H1 (cell line): ENCODE measurements at regions not wholly inside any gene's neighbourhood (a gene's known extent, or its start where the extent isn't known, plus 50 kb on each side); places are given as distances from the start of the nearest gene placed in this dataset.

Experiments used
- CTCF ChIA-PET: fragments of 300-600 bp; sonication (Branson Sonifier 250); formaldehyde crosslinking; loops from one replicate; lab custom pipeline; 2021; ENCODE audit not compliant: partially characterized antibody; lab: Charles Lee
- POLR2A ChIA-PET: fragments of 300-600 bp; sonication (Branson Sonifier 250); formaldehyde crosslinking; loops from one replicate; lab custom pipeline; 2021; ENCODE audit warnings: inconsistent platforms; ENCODE audit not compliant: partially characterized antibody; lab: Charles Lee
- DNase-seq, 2 experiments: peaks; one replicate each; pipeline versions ENCODE4 v3.0.0 to v3.0.0-alpha.2; 2010 to 2022; ENCODE audit warnings: low spot score in 2 of 2, low read depth in 1 of 2, mixed read lengths in 1 of 2
- FAIRE-seq: peaks from 2 replicates; lab custom pipeline; 2011; peaks lifted over from hg19 to GRCh38; lab: Jason Lieb, UNC
- H2AFZ ChIP-seq: 2 replicates; pipeline ENCODE4 v1.8.1; 2012; ENCODE audit warnings: low read length, inconsistent platforms
- H2AK5ac ChIP-seq: 2 replicates; pipeline ENCODE4 v1.6.1; 2013; ENCODE audit warnings: low read depth, low read length
- H2BK120ac ChIP-seq: replicated peaks from 2 replicates; pipeline ENCODE3; 2013; ENCODE audit warnings: low read depth, low read length, inconsistent platforms
- H2BK12ac ChIP-seq: 2 replicates; pipeline ENCODE4 v1.6.1; 2013; ENCODE audit warnings: low read depth, low read length
- H2BK15ac ChIP-seq: 2 replicates; pipeline ENCODE4 v1.6.1; 2013; ENCODE audit warnings: low read length
- H2BK20ac ChIP-seq: 2 replicates; pipeline ENCODE4 v1.6.1; 2013; ENCODE audit warnings: low read length
- H2BK5ac ChIP-seq: 2 replicates; pipeline ENCODE4 v1.6.1; 2013; ENCODE audit warnings: low read depth, low read length
- H3K14ac ChIP-seq: 2 replicates; pipeline ENCODE4 v1.6.1; 2013; ENCODE audit warnings: inconsistent platforms; ENCODE audit not compliant: insufficient read length
- H3K18ac ChIP-seq: 2 replicates; pipeline ENCODE4 v1.6.1; 2013; ENCODE audit warnings: low read length; ENCODE audit errors: extremely low read depth
- H3K23ac ChIP-seq: 2 replicates; pipeline ENCODE4 v1.6.1; 2013; ENCODE audit warnings: inconsistent platforms; ENCODE audit not compliant: insufficient read length
- H3K23me2 ChIP-seq: 2 replicates; pipeline ENCODE4 v1.6.1; 2013; ENCODE audit warnings: low read depth, low read length
- H3K27ac ChIP-seq: 2 replicates; pipeline ENCODE4 v1.6.1; 2011; ENCODE audit warnings: low read depth, low read length, inconsistent platforms
- H3K27me3 ChIP-seq, 4 experiments: replicated peaks in 1 of 4; 1 replicate in 1 of 4; 2 replicates in 3 of 4; pipeline versions ENCODE4 v1.6.1 to v1.8.1; 2011 to 2013; ENCODE audit warnings: low read length in 3 of 4, mild to moderate bottlenecking in 3 of 4, inconsistent platforms in 2 of 4, mixed read lengths in 2 of 4, moderate library complexity in 1 of 4; ENCODE audit not compliant: control insufficient read depth in 3 of 4, insufficient read depth in 3 of 4; ENCODE audit errors: extremely low read depth in 1 of 4
- H3K36me3 ChIP-seq, 4 experiments: 2 replicates each; pipeline versions ENCODE4 v1.6.1 to v1.8.1; 2011 to 2013; ENCODE audit warnings: mild to moderate bottlenecking in 4 of 4, low read length in 3 of 4, moderate library complexity in 2 of 4, control low read depth in 1 of 4, inconsistent platforms in 1 of 4; ENCODE audit not compliant: insufficient read depth in 4 of 4, control insufficient read depth in 2 of 4
- H3K4ac ChIP-seq: replicated peaks from 2 replicates; pipeline ENCODE3; 2013; ENCODE audit warnings: low read length, low read depth, mixed read lengths, inconsistent platforms; ENCODE audit not compliant: insufficient read length
- H3K4me1 ChIP-seq, 4 experiments: replicated peaks in 1 of 4; 1 replicate in 1 of 4; 2 replicates in 3 of 4; pipeline versions ENCODE4 v1.6.1 to v1.8.1; 2011 to 2013; ENCODE audit warnings: low read length in 3 of 4, inconsistent platforms in 2 of 4, mixed read lengths in 1 of 4; ENCODE audit not compliant: insufficient read depth in 4 of 4, control insufficient read depth in 3 of 4
- H3K4me2 ChIP-seq, 2 experiments: 2 replicates each; pipeline versions ENCODE4 v1.6.1 to v1.8.1; 2011 to 2013; ENCODE audit warnings: low read depth in 2 of 2, low read length in 2 of 2, control low read depth in 1 of 2, inconsistent platforms in 1 of 2, mild to moderate bottlenecking in 1 of 2; ENCODE audit not compliant: insufficient read depth in 1 of 2
- H3K4me3 ChIP-seq, 4 experiments: fragments of 200-600, 300-600 bp in 1 of 4; sonication (generic), shearing (Covaris generic), sonication (Bioruptor Twin) in 1 of 4; 2 replicates each; pipeline versions ENCODE4 v1.5.1 to v1.8.1; 2011 to 2016; ENCODE audit warnings: low read length in 4 of 4, low read depth in 3 of 4, control low read depth in 2 of 4, inconsistent platforms in 2 of 4, mild to moderate bottlenecking in 2 of 4, mixed read lengths in 1 of 4, moderate library complexity in 1 of 4; ENCODE audit not compliant: insufficient read depth in 2 of 4; ENCODE audit errors: extremely low read depth in 1 of 4
- H3K56ac ChIP-seq: replicated peaks from 2 replicates; pipeline ENCODE3; 2013; ENCODE audit warnings: low read depth, mild to moderate bottlenecking, mixed read lengths, low read length, inconsistent platforms; ENCODE audit not compliant: insufficient read length
- H3K79me1 ChIP-seq: 2 replicates; pipeline ENCODE4 v1.6.1; 2013; ENCODE audit warnings: low read depth, low read length, control low read depth
- H3K79me2 ChIP-seq, 2 experiments: 2 replicates each; pipeline versions ENCODE4 v1.6.1 to v1.8.1; 2012 to 2013; ENCODE audit warnings: low read length in 2 of 2, mild to moderate bottlenecking in 2 of 2, inconsistent platforms in 1 of 2; ENCODE audit not compliant: insufficient read depth in 2 of 2, control insufficient read depth in 1 of 2
- H3K9ac ChIP-seq, 4 experiments: replicated peaks in 1 of 4; 1 replicate in 1 of 4; 2 replicates in 3 of 4; pipeline versions ENCODE4 v1.6.1 to v1.8.1; 2011 to 2013; ENCODE audit warnings: low read depth in 3 of 4, low read length in 3 of 4, control low read depth in 2 of 4, mild to moderate bottlenecking in 2 of 4, moderate library complexity in 2 of 4, inconsistent platforms in 1 of 4; ENCODE audit errors: extremely low read depth in 1 of 4
- H3K9me3 ChIP-seq, 2 experiments: 2 replicates each; pipeline versions ENCODE4 v1.6.1 to v1.8.1; 2012 to 2013; ENCODE audit warnings: mild to moderate bottlenecking in 2 of 2, moderate library complexity in 2 of 2, control low read depth in 1 of 2, inconsistent platforms in 1 of 2, low read depth in 1 of 2, low read length in 1 of 2, mixed read lengths in 1 of 2; ENCODE audit not compliant: insufficient read depth in 2 of 2
- H4K20me1 ChIP-seq, 2 experiments: replicated peaks in 1 of 2; 2 replicates each; pipeline versions ENCODE3 to v1.8.1; 2011 to 2013; ENCODE audit warnings: inconsistent platforms in 2 of 2, low read length in 2 of 2, mild to moderate bottlenecking in 1 of 2; ENCODE audit not compliant: insufficient read depth in 2 of 2, control insufficient read depth in 1 of 2
- H4K5ac ChIP-seq: 2 replicates; pipeline ENCODE4 v1.6.1; 2013; ENCODE audit warnings: low read length, low read depth, mixed read lengths, inconsistent platforms; ENCODE audit not compliant: insufficient read length
- H4K8ac ChIP-seq: 2 replicates; pipeline ENCODE4 v1.8.0; 2013; ENCODE audit warnings: mild to moderate bottlenecking, moderate library complexity, low read length, inconsistent platforms; ENCODE audit not compliant: insufficient read depth; ENCODE audit errors: extremely low read depth
- H4K91ac ChIP-seq: replicated peaks from 2 replicates; pipeline ENCODE3; 2013; ENCODE audit warnings: low read length, mixed read lengths, inconsistent platforms; ENCODE audit not compliant: insufficient read length
- BRCA1 ChIP-seq: IDR thresholded peaks from 2 replicates; pipeline ENCODE4 v1.6.1; 2012; ENCODE audit warnings: low read depth, low read length, improper control_type of control experiment
- CTBP2 ChIP-seq: IDR thresholded peaks from 2 replicates; pipeline ENCODE4 v1.7.0; 2011; ENCODE audit warnings: borderline replicate concordance, mild to moderate bottlenecking, moderate library complexity, mixed read lengths, low read length; ENCODE audit not compliant: insufficient read depth, insufficient read length
- HDAC2 ChIP-seq, 2 experiments: fragments of 300-600 bp in 1 of 2; sonication (generic) in 1 of 2; IDR thresholded peaks; 2 replicates each; pipeline ENCODE4 v1.6.1; 2011 to 2012; ENCODE audit warnings: low read depth in 2 of 2, low read length in 2 of 2, mild to moderate bottlenecking in 2 of 2, moderate library complexity in 2 of 2, borderline replicate concordance in 1 of 2, inconsistent platforms in 1 of 2
- KDM1A ChIP-seq: fragments of 200-600, 300-600 bp; sonication (generic); IDR thresholded peaks from 2 replicates; pipeline ENCODE4 v1.7.1; 2016; ENCODE audit warnings: mild to moderate bottlenecking, low read length, borderline replicate concordance
- KDM5A ChIP-seq: fragments of 200-600 bp; IDR thresholded peaks from 2 replicates; pipeline ENCODE4 v1.7.1; 2012; ENCODE audit warnings: mild to moderate bottlenecking, low read length, inconsistent platforms, mixed read lengths
- RAD21 ChIP-seq, 2 experiments: IDR thresholded peaks in 1 of 2; conservative IDR thresholded peaks in 1 of 2; 2 replicates each; pipeline ENCODE4 v1.6.1; 2011; ENCODE audit warnings: low read depth in 2 of 2, low read length in 2 of 2, improper control_type of control experiment in 1 of 2, inconsistent platforms in 1 of 2, mild to moderate bottlenecking in 1 of 2, moderate library complexity in 1 of 2
- SP2 ChIP-seq: IDR thresholded peaks from 2 replicates; pipeline ENCODE4 v1.6.1; 2012; ENCODE audit warnings: mild to moderate bottlenecking, low read length, inconsistent platforms
- TAF1 ChIP-seq: IDR thresholded peaks from 2 replicates; pipeline ENCODE4 v1.6.1; 2011; ENCODE audit warnings: mild to moderate bottlenecking, low read depth, low read length
- USF2 ChIP-seq: IDR thresholded peaks from 2 replicates; pipeline ENCODE4 v1.6.1; 2011; ENCODE audit warnings: low read length, improper control_type of control experiment
- YY1 ChIP-seq: IDR thresholded peaks from 2 replicates; pipeline ENCODE4 v1.6.1; 2011; ENCODE audit warnings: low read depth, mild to moderate bottlenecking, low read length
- WGBS, 2 experiments: shearing (Covaris generic) in 1 of 2; methylation state at CpG; one replicate each; pipeline versions ENCODE4 v1.1.6 to v1.1.7; 2013 to 2015; ENCODE audit warnings: low lambda C conversion rate in 2 of 2, mixed read lengths in 2 of 2, inconsistent platforms in 1 of 2, low coverage in 1 of 2, missing lambda C conversion rate in 1 of 2; ENCODE audit not compliant: insufficient replicate concordance in 2 of 2, insufficient coverage in 1 of 2, insufficient read length in 1 of 2; ENCODE audit errors: extremely low coverage in 1 of 2, missing lambda C conversion rate in 1 of 2; 5-methylcytosine and 5-hydroxymethylcytosine counted together

GRCh38 chr11:8772571-8773519, 90.3 kb downstream of the RPL27A start:
- WGBS, 2 experiments, result 88% methylated on average over 9 of the region's 9 CpGs; no CpG with 5 or more reads in 1 of the 2 experiments
- Histone ChIP-seq H3K27me3 (no peaks in the 10 kb centered on the region), H3K79me1 (peaks cover 2% of the 10 kb centered on the region; the same call in 1 of the 2 replicates), H3K23ac (no peak overlapping the region), H2BK12ac (no peak overlapping the region), H4K20me1 (no peaks in the 10 kb centered on the region), H2AFZ (no peak overlapping the region), H3K9me3 (no peaks in the 10 kb centered on the region), H3K4ac (no peak overlapping the region), H3K4me2 (no peak overlapping the region), H2BK20ac (no peak overlapping the region), H4K91ac (no peak overlapping the region), H2BK5ac (0 out of 2 replicates have a peak overlapping the region, but pooled peaks have one; percentile 16), H3K23me2 (no peaks in the 10 kb centered on the region), H3K27ac (no peak overlapping the region), H4K5ac (no peak overlapping the region), H3K79me2 (no peaks in the 10 kb centered on the region), H2BK120ac (no peak overlapping the region), H2AK5ac (no peak overlapping the region), H3K18ac (no peak overlapping the region), H3K36me3 (no peaks in the 10 kb centered on the region), H3K4me1 (peaks cover 0 to 5% (median 4%) of the 10 kb centered on the region in 4 experiments; a peak in 2 of 7 replicates), H4K8ac (no peak overlapping the region), H3K9ac (no peak overlapping the region; a peak in 1 of 7 replicates), H3K56ac (no peak overlapping the region), H3K14ac (no peak overlapping the region), H2BK15ac (peak overlapping the region; percentile 46; the same call in 1 of the 2 replicates), H3K4me3 (no peak overlapping the region)
- POLR2A ChIA-PET, result interaction anchor here (0.8 to 1.3 kb wide), 2 partner anchors 37 to 84 kb away, joined by 3 to 4 read pairs; a partner anchor contains a TSS
- FAIRE-seq (no peak), DNase-seq (no peak)
- CTCF ChIA-PET, result interaction anchor here (0.7 to 1.5 kb wide), 7 partner anchors 20 to 682 kb away, joined by 3 read pairs; no protein-coding TSS in a partner anchor
- no peak for TF ChIP-seq BRCA1
- no peak for TF ChIP-seq USF2
- TF ChIP-seq HDAC2 (IDR thresholded peaks at IDR 0.05; ENCODE audit: borderline replicate concordance in 1 of 2, low read depth in 2 of 2, low read length in 2 of 2), result no peak
- TF ChIP-seq CTBP2, result no peak
- no peak for TF ChIP-seq KDM5A
- no peak for TF ChIP-seq TAF1
- TF ChIP-seq KDM1A, result no peak
- TF ChIP-seq YY1, result no peak
- TF ChIP-seq RAD21 (IDR thresholded peaks at IDR 0.05 in 1 of 2, conservative IDR thresholded peaks at IDR 0.05 in 1 of 2; ENCODE audit: low read depth in 2 of 2, low read length in 2 of 2), result no peak
- TF ChIP-seq SP2, result no peak
